ENCODE measurements at regions not wholly inside any gene's neighbourhood (a gene's known extent, or its start where the extent isn't known, plus 50 kb on each side); places are given as distances from the start of the nearest gene placed in this dataset.
"Not testable (repeated sequence)": the region's sequence is repeated elsewhere in the genome, so short reads cannot be mapped to it uniquely, and the experiment has no call there.

DNA sequence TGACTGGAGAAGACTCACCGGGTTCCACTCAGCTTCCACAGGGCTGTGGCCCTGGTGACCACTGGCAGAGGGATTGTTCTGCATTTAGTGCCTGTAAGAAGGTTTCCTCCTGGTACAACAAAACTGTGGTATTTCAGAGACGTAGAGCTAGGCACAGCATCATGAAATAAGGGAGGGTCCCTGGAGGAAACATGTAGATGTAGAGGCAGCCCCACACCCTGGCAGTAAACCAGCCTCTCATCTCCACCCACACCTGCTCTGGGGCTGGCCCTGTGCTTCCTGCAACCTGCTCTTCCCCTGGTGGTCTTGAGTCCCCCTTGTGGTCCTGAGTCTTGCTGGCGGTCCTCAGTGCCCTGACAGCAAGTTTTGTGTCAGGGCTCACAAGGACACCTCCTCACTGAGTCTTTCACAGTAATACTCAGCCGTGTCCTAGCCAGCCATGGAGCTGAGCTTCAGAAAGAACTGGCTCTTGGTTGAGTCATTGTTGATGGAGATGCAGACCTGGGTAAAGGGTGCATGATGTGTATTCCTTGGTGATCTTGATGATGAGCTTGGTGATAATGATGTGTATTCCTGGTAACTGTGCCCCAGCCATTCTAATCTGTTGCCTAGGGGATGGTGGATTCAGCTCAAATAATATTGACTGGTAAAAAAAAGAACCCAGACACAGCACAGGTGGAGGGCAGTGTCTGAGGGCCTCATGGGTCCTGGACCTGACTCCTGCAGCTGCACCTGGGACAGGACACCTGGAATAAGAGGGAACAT lies 118.0 kb downstream of the POTEB start:
- not testable (repeated sequence) for H4K5ac ChIP-seq (ENCODE audit: insufficient read length, low read depth, low read length); H3K9me3 ChIP-seq (ENCODE audit: control insufficient read depth, low read depth, low read length); H3T11ph ChIP-seq (ENCODE audit: low read length); H3K4me1 ChIP-seq (ENCODE audit: insufficient read depth, low read length); H3K23ac ChIP-seq (ENCODE audit: insufficient read length, low read depth, low read length); H3K79me1 ChIP-seq (ENCODE audit: insufficient read depth, low read depth, low read length, poor library complexity, severe bottlenecking); H4K8ac ChIP-seq (replicated peaks; ENCODE audit: insufficient read length, low read depth, low read length); H2AK5ac ChIP-seq (ENCODE audit: insufficient read length, low read length); H3K14ac ChIP-seq (ENCODE audit: insufficient read depth, low read length); H3K4me2 ChIP-seq (ENCODE audit: insufficient read depth, insufficient read length, low read length); H3K79me2 ChIP-seq (ENCODE audit: insufficient read depth, low read length); H3K27me3 ChIP-seq (ENCODE audit: insufficient read depth, low read length); H3K23me2 ChIP-seq (ENCODE audit: insufficient read length, low read depth, low read length, poor library complexity, severe bottlenecking); H3K18ac ChIP-seq (ENCODE audit: insufficient read length, low read depth, low read length); H4K20me1 ChIP-seq (ENCODE audit: control insufficient read depth, insufficient read depth, insufficient read length); H2BK20ac ChIP-seq (ENCODE audit: low read depth, low read length, poor library complexity, severe bottlenecking); H3K27me3 Mint-ChIP-seq (ENCODE audit: low read depth); H3K4me1 Mint-ChIP-seq; H2BK5ac ChIP-seq (ENCODE audit: insufficient read length, low read length); H2AFZ ChIP-seq (ENCODE audit: low read length); H2BK15ac ChIP-seq (ENCODE audit: low read depth, low read length); H3K27ac Mint-ChIP-seq; H2BK12ac ChIP-seq (ENCODE audit: insufficient read length, low read depth, low read length); H3K56ac ChIP-seq (ENCODE audit: insufficient read length, low read depth, low read length); H3K4ac ChIP-seq (ENCODE audit: low read depth, low read length); H3K4me3 Mint-ChIP-seq; H4K91ac ChIP-seq (ENCODE audit: insufficient read length, low read depth, low read length); H3K27ac ChIP-seq (ENCODE audit: insufficient read length, low read depth, low read length); H2BK120ac ChIP-seq (ENCODE audit: low read depth, low read length, poor library complexity, severe bottlenecking); H3K36me3 Mint-ChIP-seq (ENCODE audit: insufficient read depth in 1 of 3, low read depth in 3 of 3); H3K9ac ChIP-seq (ENCODE audit: extremely low read depth, insufficient read length, low read length); DNase-seq
- no CpG with 5 or more reads among the region's 4 CpGs for WGBS (ENCODE audit: extremely low coverage, insufficient read length, low lambda C conversion rate)
- peaks cover 16 to 18% of the 10 kb centered on the region in 2 experiments for H3K9me3 Mint-ChIP-seq

DNA sequence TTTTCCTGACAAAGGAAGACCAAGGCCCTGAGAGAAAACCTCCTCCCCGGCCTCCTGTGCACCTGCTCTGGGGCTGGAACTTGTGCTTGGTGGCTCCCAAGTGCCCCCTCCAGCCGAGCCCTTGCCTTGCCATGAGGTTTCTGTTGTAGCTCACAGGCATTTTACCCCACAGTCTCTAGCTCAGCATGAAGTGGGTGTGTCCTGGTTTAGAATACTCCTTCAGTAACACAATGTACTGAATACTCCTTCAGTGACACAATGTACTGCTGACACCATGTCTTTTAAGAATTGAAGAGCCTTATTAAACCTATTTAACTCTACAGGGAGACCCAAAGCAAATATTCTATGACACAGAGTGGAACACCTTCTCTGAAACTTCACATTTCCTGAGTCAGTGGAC lies 123.7 kb downstream of the POTEB start:
- not testable (repeated sequence) for H4K5ac ChIP-seq (ENCODE audit: insufficient read length, low read depth, low read length); H3K4ac ChIP-seq (ENCODE audit: low read depth, low read length); H3K4me1 ChIP-seq (ENCODE audit: insufficient read depth, low read length); H3K27ac ChIP-seq (ENCODE audit: insufficient read length, low read depth, low read length); H4K8ac ChIP-seq (replicated peaks; ENCODE audit: insufficient read length, low read depth, low read length); H3K9me3 Mint-ChIP-seq; H3K79me2 ChIP-seq (ENCODE audit: insufficient read depth, low read length); H3K36me3 Mint-ChIP-seq (ENCODE audit: insufficient read depth in 1 of 3, low read depth in 3 of 3); H3K23me2 ChIP-seq (ENCODE audit: insufficient read length, low read depth, low read length, poor library complexity, severe bottlenecking); H3K18ac ChIP-seq (ENCODE audit: insufficient read length, low read depth, low read length); H2BK15ac ChIP-seq (ENCODE audit: low read depth, low read length); H4K20me1 ChIP-seq (ENCODE audit: control insufficient read depth, insufficient read depth, insufficient read length); H3K9ac ChIP-seq (ENCODE audit: extremely low read depth, insufficient read length, low read length); H2AFZ ChIP-seq (ENCODE audit: low read length); H3K14ac ChIP-seq (ENCODE audit: insufficient read depth, low read length); H3K27ac Mint-ChIP-seq; H2BK120ac ChIP-seq (ENCODE audit: low read depth, low read length, poor library complexity, severe bottlenecking); H3K9me3 ChIP-seq (ENCODE audit: control insufficient read depth, low read depth, low read length); H2BK20ac ChIP-seq (ENCODE audit: low read depth, low read length, poor library complexity, severe bottlenecking); H2BK12ac ChIP-seq (ENCODE audit: insufficient read length, low read depth, low read length); H3K27me3 ChIP-seq (ENCODE audit: insufficient read depth, low read length); H3K4me1 Mint-ChIP-seq; H3K4me2 ChIP-seq (ENCODE audit: insufficient read depth, insufficient read length, low read length); H4K91ac ChIP-seq (ENCODE audit: insufficient read length, low read depth, low read length); H3K23ac ChIP-seq (ENCODE audit: insufficient read length, low read depth, low read length); H3K79me1 ChIP-seq (ENCODE audit: insufficient read depth, low read depth, low read length, poor library complexity, severe bottlenecking); H3K4me3 Mint-ChIP-seq; H2BK5ac ChIP-seq (ENCODE audit: insufficient read length, low read length); H3K27me3 Mint-ChIP-seq (ENCODE audit: low read depth); H2AK5ac ChIP-seq (ENCODE audit: insufficient read length, low read length); H3K56ac ChIP-seq (ENCODE audit: insufficient read length, low read depth, low read length); H3T11ph ChIP-seq (ENCODE audit: low read length); DNase-seq
- WGBS (ENCODE audit: extremely low coverage, insufficient read length, low lambda C conversion rate) = no CpG with 5 or more reads among the region's 2 CpGs

All from H9 (cell line).